ENCODE measurements at regions not wholly inside any gene's neighbourhood (a gene's known extent, or its start where the extent isn't known, plus 50 kb on each side); places are given as distances from the start of the nearest gene placed in this dataset.

- DNase-seq = no peak
These were observed 210.0 kb downstream of the KLHL4 start for GRCh38 chrX:87727620-87728019.

DNA sequence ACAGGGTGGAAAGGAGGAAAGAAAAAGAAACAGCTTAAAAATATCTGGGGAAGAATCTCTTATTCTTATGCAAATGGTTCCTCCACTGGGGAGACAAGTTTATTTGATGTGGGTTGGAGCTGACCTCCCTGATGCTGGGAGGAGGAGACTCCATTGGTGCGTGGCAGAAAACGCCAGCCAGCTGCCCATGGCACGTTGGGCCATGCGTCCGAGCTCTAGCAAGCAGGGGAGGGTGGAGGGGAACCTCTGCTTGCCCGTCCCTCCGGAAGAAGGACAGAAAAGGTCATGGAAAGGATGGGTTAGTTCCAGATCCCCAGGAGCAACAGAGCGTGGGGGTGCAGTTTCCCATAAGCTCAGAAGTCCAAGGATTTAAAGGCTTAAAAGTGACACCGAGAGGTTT is 210.4 kb downstream of the KLHL4 start:
- no peak for DNase-seq

DNA sequence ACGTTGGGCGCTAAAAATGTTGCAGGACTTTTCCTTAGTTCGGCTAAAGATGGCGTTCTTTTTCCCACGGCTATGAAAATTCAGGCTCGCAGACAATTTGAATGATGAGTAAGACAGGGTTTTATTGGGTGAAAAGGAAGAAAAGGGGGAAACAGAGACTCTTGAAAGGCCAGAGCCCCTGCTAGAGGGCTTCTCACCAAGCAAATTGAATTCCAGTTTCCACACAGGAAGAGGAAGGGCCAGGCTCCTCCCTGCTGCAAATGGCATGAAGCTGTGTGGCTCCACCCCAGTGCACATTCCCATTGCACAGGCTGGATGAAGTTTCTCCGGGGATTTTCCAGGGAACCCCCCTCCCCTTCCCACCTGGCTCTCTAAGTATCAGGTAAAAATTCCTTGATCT is 210.9 kb downstream of the KLHL4 start:
- no peak for DNase-seq

DNA sequence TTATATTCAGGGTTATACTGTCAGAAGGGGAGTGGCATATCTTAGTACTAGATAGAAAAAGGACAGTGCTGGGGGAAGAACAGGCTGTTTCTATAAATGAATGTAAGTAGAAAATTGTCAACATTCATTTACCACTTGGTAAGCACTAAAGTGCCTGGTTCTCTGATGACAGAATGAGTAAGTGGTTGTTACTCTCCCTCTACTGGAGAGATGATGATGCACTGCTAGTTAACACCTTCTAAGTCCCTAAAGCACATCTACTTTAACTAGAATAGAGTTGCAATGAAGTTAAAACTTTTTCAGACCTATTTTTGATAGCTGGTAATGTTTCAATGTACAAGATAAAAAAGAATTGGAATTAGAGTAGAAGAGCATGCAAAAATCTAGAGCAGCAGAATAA is 214.5 kb downstream of the KLHL4 start:
- no peak for DNase-seq

DNA sequence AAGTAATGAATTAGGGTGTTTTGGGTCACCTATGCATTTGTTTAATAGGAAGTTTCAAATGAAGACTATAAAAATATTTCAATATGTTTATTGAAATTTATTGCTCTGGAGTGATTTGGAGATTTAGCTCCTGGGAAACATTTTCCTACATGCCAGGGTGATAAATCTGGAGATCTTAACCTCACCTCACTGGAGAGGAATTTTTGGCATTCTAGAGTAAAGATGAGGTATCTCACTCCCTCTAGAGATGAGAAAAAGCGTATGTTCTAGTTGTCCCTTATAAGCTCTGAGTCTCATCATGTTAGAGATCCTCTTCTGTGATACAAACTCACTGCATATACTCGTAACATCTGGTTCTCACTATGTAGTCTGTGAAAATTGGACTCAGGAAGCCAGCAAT is 219.0 kb downstream of the KLHL4 start:
- DNase-seq = no peak

GRCh38 chrX:87744391-87744790 is 226.8 kb downstream of the KLHL4 start:
- DNase-seq = no peak

GRCh38 chrX:87755493-87755892 is 237.9 kb downstream of the KLHL4 start:
- DNase-seq = no peak

- DNase-seq = no peak
These were observed 271.4 kb downstream of the KLHL4 start for GRCh38 chrX:87788976-87789375.

GRCh38 chrX:87798039-87798438 is 280.4 kb downstream of the KLHL4 start:
- DNase-seq = no peak

- no peak for DNase-seq
These were observed 288.4 kb downstream of the KLHL4 start for GRCh38 chrX:87805829-87806490.

DNA sequence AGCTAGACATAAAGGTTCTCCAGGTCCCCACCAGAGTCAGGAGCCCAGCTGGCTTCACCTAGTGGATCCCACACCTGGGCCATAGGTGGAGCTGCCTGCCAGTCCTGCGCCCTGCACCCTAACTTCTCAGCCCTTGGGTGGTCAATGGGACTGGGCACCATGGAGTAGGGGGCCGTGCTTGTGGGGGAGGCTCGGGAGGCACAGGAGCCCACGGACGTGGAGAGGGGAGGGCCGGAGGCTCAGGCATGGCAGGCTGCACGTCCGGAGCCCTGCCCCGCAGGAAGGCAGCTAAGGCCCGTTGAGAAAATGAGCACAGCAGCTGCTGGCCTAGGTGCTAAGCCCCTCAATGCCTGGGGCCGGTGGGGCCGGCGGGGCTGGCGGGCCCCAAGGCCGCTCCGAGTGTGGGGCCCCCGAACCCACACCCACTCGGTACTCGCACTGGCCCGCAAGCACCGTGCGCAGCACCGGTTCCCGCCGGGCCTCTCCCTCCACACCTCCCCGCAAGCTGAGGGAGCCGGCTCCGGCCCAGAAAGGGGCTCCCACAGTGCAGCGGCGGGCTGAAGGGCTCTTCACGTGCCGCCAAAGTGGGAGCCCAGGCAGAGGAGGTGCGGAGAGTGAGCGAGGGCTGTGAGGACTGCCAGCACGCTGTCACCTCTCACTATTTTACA is 291.1 kb downstream of the KLHL4 start:
- DNase-seq = no peak

- no peak for DNase-seq
These were observed 296.0 kb downstream of the KLHL4 start for GRCh38 chrX:87813566-87813965.

GRCh38 chrX:87846956-87847355 is 329.4 kb downstream of the KLHL4 start:
- no peak for DNase-seq

- DNase-seq = no peak
These were observed 355.8 kb downstream of the KLHL4 start for GRCh38 chrX:87873347-87873941.

- DNase-seq = no peak
These were observed 356.4 kb downstream of the KLHL4 start for GRCh38 chrX:87874043-87874442.

DNA sequence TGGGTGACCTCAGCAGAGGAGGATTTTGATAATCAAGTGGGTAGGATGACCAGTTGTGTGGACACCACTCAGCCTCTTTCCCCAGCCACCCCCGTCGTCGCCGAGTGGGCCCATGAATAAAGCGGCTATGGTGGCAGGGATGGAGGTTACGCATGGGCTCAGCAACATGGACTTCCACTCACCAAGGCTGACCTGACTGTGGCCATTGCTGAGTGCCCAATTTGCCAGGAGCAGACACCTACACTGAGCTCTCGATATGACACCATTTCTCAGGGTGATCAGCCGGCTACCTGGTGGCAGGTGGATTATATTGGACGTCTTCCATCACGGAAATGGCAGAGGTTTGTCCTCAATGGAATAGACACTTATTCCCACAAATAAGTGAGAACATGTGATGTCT is 361.3 kb downstream of the KLHL4 start:
- no peak for DNase-seq

DNA sequence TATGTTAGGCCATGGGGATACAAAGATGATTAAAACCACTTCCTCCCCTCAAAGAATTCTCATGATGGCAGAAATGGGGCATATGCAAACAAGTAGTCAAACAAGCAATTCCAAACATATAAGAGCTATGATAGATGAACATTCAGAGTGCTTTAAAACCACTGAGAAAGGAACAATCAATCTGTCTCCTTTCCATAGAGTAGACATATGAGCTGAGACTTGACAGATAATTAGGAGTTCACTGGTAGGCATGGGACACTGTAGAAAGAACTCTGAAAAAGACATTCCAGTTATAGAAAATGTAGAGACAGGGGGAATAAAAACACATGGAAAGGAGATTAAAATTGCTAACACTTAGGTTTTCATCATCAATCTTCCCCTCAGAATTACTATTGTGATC is 372.8 kb downstream of the KLHL4 start:
- DNase-seq = no peak

GRCh38 chrX:87895421-87895820 is 377.8 kb downstream of the KLHL4 start:
- DNase-seq = no peak

DNA sequence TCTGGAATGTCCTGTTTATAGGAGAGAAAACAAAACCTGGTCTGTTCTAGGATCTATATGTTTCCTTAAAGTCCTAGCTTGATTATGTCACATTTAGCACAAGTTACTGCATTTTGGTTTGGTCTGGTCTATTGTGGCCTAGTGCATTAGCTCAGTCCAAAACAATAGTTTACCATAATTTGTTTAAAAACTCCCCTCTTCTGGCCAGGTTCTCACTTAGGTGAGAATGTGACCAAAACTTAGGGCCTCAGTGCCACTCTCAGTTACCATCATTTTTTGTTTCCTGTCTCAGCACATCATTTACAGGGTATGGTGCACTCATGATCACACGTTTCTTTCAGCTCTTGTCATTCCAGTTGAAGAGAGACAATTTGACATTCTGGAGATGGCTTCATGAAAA is 378.5 kb downstream of the KLHL4 start:
- DNase-seq = no peak

DNA sequence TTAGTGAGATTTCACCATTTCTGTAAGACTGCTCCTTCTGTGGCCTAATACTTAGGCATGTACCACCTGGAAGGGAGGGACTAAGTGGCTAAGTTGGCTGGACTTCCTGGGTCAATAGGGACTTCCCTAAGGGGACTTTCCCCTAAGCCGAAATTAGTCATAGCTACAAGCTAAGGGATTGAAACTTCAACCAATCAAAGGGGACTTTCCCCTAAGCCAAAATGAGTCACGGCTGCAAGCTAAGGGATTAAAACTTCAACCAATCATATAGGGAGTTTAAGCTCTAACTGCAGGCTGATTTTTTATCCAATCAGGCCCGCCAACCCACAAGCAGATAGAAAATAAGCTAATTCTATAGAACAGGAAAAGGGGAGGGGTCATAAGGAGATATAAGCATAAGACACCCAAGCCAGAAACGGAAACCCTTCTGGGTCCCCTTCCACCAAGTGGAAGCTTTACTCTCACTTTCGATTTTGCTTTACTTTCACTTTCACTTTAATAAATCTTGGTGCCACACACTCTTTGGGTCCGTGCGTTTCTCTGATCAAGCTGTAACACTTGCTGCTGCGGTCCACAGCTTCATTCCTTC is 382.8 kb downstream of the KLHL4 start:
- DNase-seq = peak in 1 of 2 experiments; percentile 3

DNA sequence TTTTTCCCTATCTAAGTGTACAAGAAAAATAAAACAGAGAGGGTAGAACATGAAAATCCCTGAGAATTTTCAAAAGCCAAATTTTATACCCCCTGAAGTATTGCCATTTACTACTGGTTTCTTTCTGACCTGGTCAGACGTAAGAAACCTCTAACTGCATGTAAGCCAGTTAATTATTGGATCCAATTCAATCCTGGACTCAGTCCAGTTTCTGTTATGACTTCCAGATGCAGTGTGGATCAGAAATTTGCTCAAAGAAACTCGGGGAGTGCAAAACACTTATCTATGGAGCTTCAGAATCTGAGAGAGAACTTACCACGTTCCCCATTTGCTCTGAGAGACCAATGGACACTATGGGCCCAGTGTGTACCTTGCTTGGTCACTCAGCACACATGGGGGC is 383.5 kb downstream of the KLHL4 start:
- DNase-seq = no peak

DNA sequence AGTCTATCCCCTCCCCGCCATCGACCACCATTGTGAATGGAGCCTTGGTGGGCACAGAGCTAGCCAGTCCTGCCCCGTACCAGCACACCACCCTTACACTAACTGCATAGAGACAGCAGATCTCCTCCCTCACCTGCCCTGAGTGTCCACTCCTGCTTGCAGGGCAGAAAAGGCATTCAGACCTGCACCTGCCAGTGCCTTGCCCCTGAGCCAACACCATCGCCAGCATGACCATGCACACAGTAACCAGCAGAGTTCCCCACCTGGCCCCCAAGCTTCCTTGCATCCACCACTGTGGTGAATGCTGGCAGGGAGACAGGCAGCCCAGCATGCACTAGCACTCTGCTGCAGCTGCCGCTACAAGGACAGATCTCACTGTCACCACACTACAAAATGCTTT is 397.1 kb downstream of the KLHL4 start:
- no peak for DNase-seq

DNA sequence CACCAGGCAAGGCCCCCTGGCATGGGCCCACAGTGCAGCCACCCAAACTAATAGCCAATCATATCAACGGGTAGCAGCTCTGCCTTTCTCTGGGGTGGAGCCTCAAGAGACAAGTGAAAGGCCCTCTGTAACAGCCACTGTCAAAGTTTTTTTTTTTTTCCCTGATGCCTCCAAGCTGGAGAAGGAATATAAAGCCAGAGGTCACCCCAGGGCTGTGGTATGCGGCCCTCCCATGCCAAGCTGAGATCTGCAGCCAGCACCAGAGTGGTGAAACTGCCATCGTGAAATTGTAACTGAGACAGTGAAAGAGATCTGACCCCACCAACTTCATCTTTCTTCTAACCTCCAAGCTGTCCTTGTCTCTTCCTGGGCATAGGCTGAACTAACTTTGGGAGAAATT is 407.0 kb downstream of the KLHL4 start:
- DNase-seq = no peak

GRCh38 chrX:87941841-87942240 is 424.2 kb downstream of the KLHL4 start:
- no peak for DNase-seq
